RPMI7951 (cell line): ENCODE measurements at regions not wholly inside any gene's neighbourhood (a gene's known extent, or its start where the extent isn't known, plus 50 kb on each side); places are given as distances from the start of the nearest gene placed in this dataset.

Source experiments
- DNase-seq: peaks from one replicate; pipeline ENCODE4 v3.0.0-alpha.2; 2012; ENCODE audit warnings: low read depth

DNA sequence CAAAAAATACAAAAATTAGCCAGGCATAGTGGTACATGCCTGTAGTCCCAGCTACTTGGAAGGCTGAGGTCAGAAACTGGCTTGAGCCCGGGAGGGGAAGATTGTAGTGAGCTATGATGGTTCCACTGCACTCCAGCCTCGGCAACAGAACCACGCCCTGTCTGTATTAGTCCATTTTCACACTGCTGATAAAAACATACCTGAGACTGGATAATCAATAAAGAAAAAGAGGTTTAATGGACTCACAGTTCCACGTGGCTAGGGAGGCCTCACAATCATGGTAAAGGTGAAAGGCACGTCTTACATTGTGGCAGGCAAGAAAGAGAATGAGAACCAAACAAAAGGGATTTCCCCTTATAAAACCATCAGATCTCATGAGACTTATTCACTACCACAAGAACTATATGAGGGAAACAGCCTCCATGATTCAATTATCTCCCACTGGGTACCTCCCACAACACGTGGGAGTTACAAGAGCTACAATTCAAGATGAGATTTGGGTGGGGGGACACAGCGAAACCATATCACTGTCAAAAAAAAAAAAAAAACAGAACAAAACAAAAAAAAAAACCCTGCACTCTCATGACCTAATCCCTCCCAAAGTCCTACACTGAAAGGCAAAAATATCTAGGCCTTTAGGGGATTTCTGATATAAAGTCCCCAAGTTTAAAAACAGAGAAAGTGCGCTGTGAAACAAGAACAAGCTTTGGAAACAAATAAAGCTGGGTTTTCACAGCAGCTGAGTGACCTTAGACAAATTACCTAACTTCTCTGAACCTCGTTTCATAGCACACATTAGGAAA lies 224.7 kb downstream of the IGSF11 start:
- DNase-seq, result no peak

DNA sequence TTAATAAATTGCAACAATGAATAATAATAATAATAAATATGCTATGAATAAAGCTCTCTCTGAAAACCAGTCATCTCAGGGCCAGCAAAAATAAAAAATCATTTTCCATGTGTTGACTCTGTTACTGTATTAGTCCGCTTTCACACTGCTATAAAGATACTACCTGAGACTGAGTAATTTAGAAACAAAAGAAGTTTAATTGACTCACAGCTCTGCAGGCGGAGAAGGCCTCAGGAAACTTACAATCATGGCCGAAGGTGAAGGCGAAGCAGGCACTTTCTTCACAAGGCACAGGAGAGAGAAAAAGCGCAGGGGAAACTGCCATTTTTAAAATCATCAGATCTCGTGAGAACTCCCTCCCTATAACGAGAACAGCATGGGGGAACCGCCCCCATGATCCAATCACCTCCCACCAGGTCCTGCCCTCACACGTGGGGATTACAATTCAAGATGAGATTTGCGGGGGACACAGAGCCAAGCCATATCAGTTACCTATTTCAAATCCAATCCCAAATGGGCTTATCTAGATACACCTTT lies 224.1 kb downstream of the IGSF11 start:
- peak; percentile 28 for DNase-seq

DNA sequence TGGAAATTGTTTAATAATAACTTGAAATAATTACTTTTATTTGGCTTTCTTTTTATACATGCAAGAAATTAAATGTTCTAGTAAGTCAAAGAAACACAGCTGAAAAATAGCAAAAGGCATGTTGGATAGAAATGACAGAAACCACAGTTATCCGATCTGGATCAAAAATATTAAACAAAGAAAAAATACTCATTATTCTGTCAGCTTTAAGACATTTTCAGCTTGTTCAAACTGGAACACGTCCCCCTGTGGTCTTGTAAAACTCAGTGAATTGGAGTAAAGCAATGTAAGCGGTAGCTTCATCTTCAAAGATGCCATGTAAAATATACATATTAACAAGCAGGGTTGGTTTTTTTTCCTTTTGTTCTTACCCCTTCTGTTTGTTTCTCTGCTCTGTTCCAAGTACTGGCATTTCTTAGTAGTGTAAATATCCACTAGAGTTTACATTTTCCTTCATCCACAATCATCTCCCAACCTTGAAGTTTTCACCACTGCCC lies 223.4 kb downstream of the IGSF11 start:
- DNase-seq, result no peak

GRCh38 chr3:118813472-118813871 lies 221.2 kb downstream of the IGSF11 start:
- no peak for DNase-seq

- peak; percentile 47 for DNase-seq
Measured at GRCh38 chr3:118817748-118818165, 216.9 kb downstream of the IGSF11 start.

DNA sequence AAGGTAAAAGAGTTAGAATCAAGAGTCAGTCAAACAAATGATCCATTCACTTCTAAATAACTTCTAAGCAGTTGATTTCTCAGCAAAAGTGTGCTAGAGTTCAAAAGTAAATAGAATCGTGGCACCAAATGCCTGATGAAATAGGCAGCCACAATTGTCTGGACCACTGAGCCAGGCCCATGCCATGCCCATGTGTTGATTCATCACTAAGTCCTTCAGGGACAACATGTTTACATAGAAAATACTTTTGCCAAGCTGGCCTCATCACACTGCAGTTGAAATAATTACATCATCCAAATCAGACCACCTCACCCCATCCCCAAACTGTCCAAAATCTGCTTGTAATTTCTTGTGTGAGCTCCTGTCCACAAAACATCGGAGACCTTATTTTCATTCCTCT lies 216.3 kb downstream of the IGSF11 start:
- no peak for DNase-seq

DNA sequence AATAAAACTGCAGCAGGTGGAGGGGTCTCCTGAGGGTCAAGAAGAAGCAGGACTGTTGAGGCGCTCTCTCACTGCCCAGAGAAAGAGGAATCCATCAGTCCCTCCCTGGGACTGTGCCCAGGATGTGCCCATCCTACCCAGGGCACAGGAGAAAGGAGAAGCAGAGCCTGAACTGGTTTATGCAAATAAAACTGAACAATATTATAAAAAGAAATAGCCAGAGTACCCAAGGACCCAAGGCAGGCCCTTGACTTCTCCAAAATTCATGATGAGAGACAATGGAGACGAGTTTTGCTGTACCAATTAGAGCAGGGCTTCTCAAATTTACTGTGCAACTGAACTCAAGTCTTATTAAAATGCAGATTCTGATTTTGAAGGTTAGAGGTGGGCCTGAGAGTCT lies 211.0 kb downstream of the IGSF11 start:
- no peak for DNase-seq

- DNase-seq, result no peak
Measured at GRCh38 chr3:118827446-118827845, 207.2 kb downstream of the IGSF11 start.

GRCh38 chr3:118828351-118828750 lies 206.3 kb downstream of the IGSF11 start:
- no peak for DNase-seq

DNA sequence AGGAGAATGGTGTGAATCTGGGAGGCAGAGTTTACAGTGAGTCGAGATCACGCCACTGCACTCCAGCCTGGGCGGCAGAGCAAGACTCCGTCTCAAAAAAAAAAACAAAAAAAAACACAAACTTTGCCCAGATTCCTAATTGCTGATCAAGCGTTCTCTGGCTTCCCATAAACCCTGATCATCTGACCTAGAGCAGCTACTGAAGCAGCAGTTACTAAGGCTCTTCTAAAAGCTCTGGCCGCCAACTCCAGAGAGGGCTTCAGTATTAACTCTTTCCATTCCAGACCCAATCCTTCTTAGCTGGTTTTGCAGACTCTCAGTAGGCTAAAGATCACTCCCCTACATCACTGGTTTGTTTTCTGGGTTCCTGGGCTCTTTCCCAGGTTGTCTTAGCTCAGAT lies 201.6 kb downstream of the IGSF11 start:
- DNase-seq, result no peak

- DNase-seq, result no peak
Measured at GRCh38 chr3:118838871-118839270, 195.8 kb downstream of the IGSF11 start.

DNA sequence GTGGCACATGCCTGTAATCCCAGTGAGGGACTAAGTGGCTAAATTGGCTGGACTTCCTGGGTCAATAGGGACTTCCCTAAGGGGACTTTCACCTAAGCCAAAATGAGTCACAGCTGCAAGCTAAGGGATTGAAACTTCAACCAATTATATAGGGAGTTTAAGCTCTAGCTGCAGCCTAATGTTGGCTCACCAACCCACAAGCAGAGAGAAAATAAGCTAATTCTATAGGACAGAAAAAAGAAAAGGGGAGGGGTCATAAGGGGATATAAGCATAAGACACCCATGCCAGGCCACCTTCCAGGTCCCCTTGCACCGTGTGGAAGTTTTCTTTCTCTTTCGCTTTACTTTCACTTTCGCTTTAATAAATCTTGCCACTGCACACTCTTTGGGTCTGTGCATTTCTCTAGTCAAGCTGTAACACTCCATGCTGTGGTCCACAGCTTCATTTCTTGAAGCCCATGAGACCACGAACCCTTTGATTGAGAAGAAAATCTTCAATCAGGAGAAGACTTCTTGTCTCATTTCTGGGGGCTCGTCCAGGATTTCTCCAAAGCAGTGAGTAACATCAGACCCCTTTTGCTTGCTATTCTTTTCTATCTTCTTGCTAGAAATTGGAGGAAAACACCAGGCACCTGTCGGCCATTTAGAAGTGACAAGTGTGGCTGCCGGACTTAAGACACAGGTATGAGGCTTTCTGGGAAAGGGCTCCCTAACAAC lies 192.3 kb downstream of the IGSF11 start:
- DNase-seq, result peak; percentile 28

DNA sequence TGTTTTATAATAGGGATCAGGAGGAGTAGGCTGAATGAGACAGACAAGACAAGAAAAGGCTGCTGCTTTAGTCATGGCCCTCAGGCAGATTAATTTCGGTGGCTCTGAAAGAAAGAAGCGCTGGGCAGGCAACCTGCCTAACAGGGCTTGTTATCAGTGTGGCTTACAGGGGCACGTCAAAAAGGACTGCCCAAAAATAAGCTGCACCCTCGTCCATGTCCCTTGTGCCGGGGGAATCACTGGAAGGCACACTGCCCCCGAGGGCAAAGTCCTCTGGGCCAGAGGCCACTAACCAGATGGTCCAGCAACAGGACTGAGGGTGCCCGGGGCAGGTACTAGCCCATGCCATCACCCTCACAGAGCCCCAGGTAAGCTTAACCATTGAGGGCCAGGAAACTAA lies 188.5 kb downstream of the IGSF11 start:
- DNase-seq, result peak; percentile 3
